Astrocyte (in vitro differentiated cells and primary cell): ENCODE measurements at regions not wholly inside any gene's neighbourhood (a gene's known extent, or its start where the extent isn't known, plus 50 kb on each side); places are given as distances from the start of the nearest gene placed in this dataset.

Experiments used
- DNase-seq: peaks from one replicate; pipeline ENCODE4 v3.0.0-alpha.2; 2010; ENCODE audit warnings: low read depth
- FAIRE-seq: peaks from 2 replicates; lab custom pipeline; 2011; peaks lifted over from hg19 to GRCh38; lab: Jason Lieb, UNC
- H2AFZ ChIP-seq: 2 replicates; pipeline ENCODE4 v1.6.0; 2012; ENCODE audit warnings: low read depth, low read length, inconsistent platforms
- H3K27ac ChIP-seq: 2 replicates; pipeline ENCODE4 v1.5.1; 2011; ENCODE audit warnings: low read depth, low read length, inconsistent platforms
- H3K27me3 ChIP-seq: 2 replicates; pipeline ENCODE4 v1.6.0; 2011; ENCODE audit warnings: low read length, inconsistent platforms; ENCODE audit not compliant: insufficient read depth
- H3K36me3 ChIP-seq: 2 replicates; pipeline ENCODE4 v1.5.1; 2011; ENCODE audit warnings: low read length, inconsistent platforms; ENCODE audit not compliant: insufficient read depth
- H3K4me1 ChIP-seq: 2 replicates; pipeline ENCODE4 v1.5.1; 2011; ENCODE audit warnings: low read length, inconsistent platforms; ENCODE audit not compliant: insufficient read depth
- H3K4me2 ChIP-seq: 2 replicates; pipeline ENCODE4 v1.6.0; 2012; ENCODE audit warnings: low read length, inconsistent platforms
- H3K4me3 ChIP-seq: 2 replicates; pipeline ENCODE4 v1.5.1; 2011; ENCODE audit warnings: low read depth, mild to moderate bottlenecking, low read length, inconsistent platforms; ENCODE audit not compliant: insufficient read depth
- H3K79me2 ChIP-seq: 2 replicates; pipeline ENCODE4 v1.6.0; 2012; ENCODE audit warnings: mild to moderate bottlenecking, low read length, inconsistent platforms; ENCODE audit not compliant: insufficient read depth
- H3K9ac ChIP-seq: 2 replicates; pipeline ENCODE4 v1.6.0; 2012; ENCODE audit warnings: mild to moderate bottlenecking, low read length, inconsistent platforms
- H3K9me3 ChIP-seq: 2 replicates; pipeline ENCODE4 v1.5.1; 2012; ENCODE audit warnings: low read depth, mild to moderate bottlenecking, low read length, inconsistent platforms; ENCODE audit not compliant: insufficient read depth
- H4K20me1 ChIP-seq: 2 replicates; pipeline ENCODE4 v1.6.0; 2012; ENCODE audit warnings: low read length, inconsistent platforms; ENCODE audit not compliant: insufficient read depth
- H3K27ac Mint-ChIP-seq: one replicate; pipeline ENCODE4 v1.8.0; 2021; ENCODE audit warnings: mild to moderate bottlenecking, mixed read lengths; ENCODE audit not compliant: unreplicated experiment
- H3K27me3 Mint-ChIP-seq: one replicate; pipeline ENCODE4 v1.8.0; 2021; ENCODE audit warnings: low read depth, mixed read lengths; ENCODE audit not compliant: unreplicated experiment
- H3K36me3 Mint-ChIP-seq: one replicate; pipeline ENCODE4 v1.8.0; 2021; ENCODE audit warnings: low read depth, mixed read lengths; ENCODE audit not compliant: unreplicated experiment
- H3K4me1 Mint-ChIP-seq: one replicate; pipeline ENCODE4 v1.8.0; 2021; ENCODE audit warnings: low read depth, mixed read lengths; ENCODE audit not compliant: unreplicated experiment
- H3K4me3 Mint-ChIP-seq: one replicate; pipeline ENCODE4 v1.8.0; 2021; ENCODE audit warnings: mild to moderate bottlenecking, moderate library complexity, mixed read lengths; ENCODE audit not compliant: unreplicated experiment
- H3K9me3 Mint-ChIP-seq: one replicate; pipeline ENCODE4 v1.8.0; 2021; ENCODE audit warnings: mild to moderate bottlenecking, mixed read lengths; ENCODE audit not compliant: unreplicated experiment
- EZH2 ChIP-seq: IDR thresholded peaks from 2 replicates; pipeline ENCODE4 v1.6.1; 2012; ENCODE audit warnings: mild to moderate bottlenecking, low read length, inconsistent platforms; ENCODE audit not compliant: insufficient read depth
- TF ChIP-seq, protein P1 (sequence below): IDR thresholded peaks from 2 replicates; pipeline ENCODE4 v1.5.1; 2011; ENCODE audit warnings: low read depth, mild to moderate bottlenecking, inconsistent platforms, low read length, moderate library complexity; ENCODE audit not compliant: insufficient read depth

DNA sequence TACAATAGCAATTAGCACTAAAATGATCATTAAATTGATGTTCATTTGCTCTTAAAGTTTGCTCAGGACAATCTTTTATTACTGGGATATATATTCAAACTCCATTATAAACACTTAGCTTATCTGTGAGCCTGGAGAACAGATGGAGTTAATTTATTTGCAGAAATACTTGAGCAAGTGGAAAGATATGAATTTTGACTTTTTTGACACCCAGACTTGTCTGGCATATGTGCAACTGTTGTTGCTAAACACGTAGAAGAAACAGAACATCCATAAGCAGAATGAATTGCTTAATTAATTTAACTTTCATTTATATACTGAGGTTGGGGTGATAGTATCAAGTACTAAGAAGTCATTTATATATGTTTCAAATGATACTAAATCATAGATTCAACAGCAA, 820.7 kb upstream of the TYRP1 start:
- DNase-seq = no peak
- H3K36me3 Mint-ChIP-seq = no peaks in the 10 kb centered on the region
- H3K27ac Mint-ChIP-seq = no peak overlapping the region
- Histone ChIP-seq H3K27ac (no peak overlapping the region), H3K27me3 (no peaks in the 10 kb centered on the region), H3K4me2 (no peak overlapping the region), H2AFZ (no peak overlapping the region), H3K36me3 (no peaks in the 10 kb centered on the region), H3K4me1 (no peaks in the 10 kb centered on the region), H3K79me2 (no peaks in the 10 kb centered on the region), H3K9me3 (no peaks in the 10 kb centered on the region), H3K9ac (no peak overlapping the region), H3K4me3 (no peak overlapping the region), H4K20me1 (no peaks in the 10 kb centered on the region)
- no peak for TF ChIP-seq EZH2
- TF ChIP-seq, protein P1, sequence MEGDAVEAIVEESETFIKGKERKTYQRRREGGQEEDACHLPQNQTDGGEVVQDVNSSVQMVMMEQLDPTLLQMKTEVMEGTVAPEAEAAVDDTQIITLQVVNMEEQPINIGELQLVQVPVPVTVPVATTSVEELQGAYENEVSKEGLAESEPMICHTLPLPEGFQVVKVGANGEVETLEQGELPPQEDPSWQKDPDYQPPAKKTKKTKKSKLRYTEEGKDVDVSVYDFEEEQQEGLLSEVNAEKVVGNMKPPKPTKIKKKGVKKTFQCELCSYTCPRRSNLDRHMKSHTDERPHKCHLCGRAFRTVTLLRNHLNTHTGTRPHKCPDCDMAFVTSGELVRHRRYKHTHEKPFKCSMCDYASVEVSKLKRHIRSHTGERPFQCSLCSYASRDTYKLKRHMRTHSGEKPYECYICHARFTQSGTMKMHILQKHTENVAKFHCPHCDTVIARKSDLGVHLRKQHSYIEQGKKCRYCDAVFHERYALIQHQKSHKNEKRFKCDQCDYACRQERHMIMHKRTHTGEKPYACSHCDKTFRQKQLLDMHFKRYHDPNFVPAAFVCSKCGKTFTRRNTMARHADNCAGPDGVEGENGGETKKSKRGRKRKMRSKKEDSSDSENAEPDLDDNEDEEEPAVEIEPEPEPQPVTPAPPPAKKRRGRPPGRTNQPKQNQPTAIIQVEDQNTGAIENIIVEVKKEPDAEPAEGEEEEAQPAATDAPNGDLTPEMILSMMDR = no peak
- H3K4me3 Mint-ChIP-seq = no peak overlapping the region
- H3K27me3 Mint-ChIP-seq = no peaks in the 10 kb centered on the region
- no peaks in the 10 kb centered on the region for H3K9me3 Mint-ChIP-seq
- no peak for FAIRE-seq
- no peaks in the 10 kb centered on the region for H3K4me1 Mint-ChIP-seq

DNA sequence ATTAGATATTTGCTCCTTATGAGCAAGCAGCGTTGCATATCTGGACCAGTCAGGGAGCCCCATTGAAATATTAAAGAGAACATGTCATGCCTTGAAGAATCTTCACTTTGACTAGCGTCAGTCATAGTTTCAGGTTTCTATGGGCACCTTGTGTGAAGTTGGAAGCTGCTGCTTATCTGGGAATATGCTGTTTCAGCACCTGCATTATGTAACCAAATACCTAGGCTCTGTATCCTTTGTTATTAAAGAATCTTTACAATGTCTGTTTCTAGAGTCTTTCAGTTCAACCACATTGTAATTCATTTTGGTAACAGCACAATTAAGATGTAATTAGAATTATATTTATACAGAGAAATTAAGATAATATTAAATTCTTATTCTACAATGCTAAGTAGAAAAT, 818.8 kb upstream of the TYRP1 start:
- Histone ChIP-seq H3K36me3 (no peaks in the 10 kb centered on the region), H3K9me3 (no peaks in the 10 kb centered on the region), H2AFZ (no peak overlapping the region), H3K79me2 (no peaks in the 10 kb centered on the region), H3K27ac (no peak overlapping the region), H3K4me1 (no peaks in the 10 kb centered on the region), H3K9ac (no peak overlapping the region), H3K4me3 (no peak overlapping the region), H4K20me1 (no peaks in the 10 kb centered on the region), H3K27me3 (no peaks in the 10 kb centered on the region), H3K4me2 (no peak overlapping the region)
- Mint-ChIP-seq H3K27me3 (no peaks in the 10 kb centered on the region), H3K27ac (no peak overlapping the region), H3K36me3 (no peaks in the 10 kb centered on the region), H3K4me3 (no peak overlapping the region), H3K4me1 (no peaks in the 10 kb centered on the region), H3K9me3 (no peaks in the 10 kb centered on the region)
- no peak for DNase-seq
- no peak for FAIRE-seq
- TF ChIP-seq, protein P1 = no peak
- TF ChIP-seq EZH2 = no peak

DNA sequence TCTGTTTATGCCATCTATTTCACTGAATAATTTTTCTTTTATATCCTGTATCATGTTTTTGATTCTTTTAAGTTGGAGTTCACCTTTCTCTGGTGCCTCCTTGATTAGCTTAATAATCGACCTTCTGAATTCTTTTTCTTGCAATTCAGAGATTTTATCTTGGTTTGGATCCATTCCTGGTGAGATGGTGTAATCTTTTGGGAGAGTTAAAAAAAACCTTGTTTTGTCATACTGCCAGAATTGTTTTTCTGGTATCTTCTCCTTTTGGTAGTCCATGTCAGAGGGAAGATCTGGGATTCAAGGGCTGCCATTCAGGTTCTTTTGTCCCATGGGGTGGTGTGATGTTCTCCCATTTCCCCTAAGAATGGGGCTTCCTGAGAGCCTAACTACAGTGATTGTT, 800.8 kb upstream of the TYRP1 start:
- peaks cover 6% of the 10 kb centered on the region for H3K9me3 Mint-ChIP-seq
- Histone ChIP-seq H3K27me3 (no peaks in the 10 kb centered on the region), H3K9me3 (peaks cover 3% of the 10 kb centered on the region), H3K4me1 (peaks cover 6% of the 10 kb centered on the region), H4K20me1 (no peaks in the 10 kb centered on the region), H3K4me2 (no peak overlapping the region), H3K36me3 (no peaks in the 10 kb centered on the region), H3K79me2 (no peaks in the 10 kb centered on the region), H2AFZ (no peak overlapping the region), H3K9ac (no peak overlapping the region), H3K27ac (no peak overlapping the region), H3K4me3 (no peak overlapping the region)
- H3K27ac Mint-ChIP-seq = peak overlapping the region; percentile 98
- H3K4me1 Mint-ChIP-seq = peaks cover 17% of the 10 kb centered on the region
- FAIRE-seq (no peak), DNase-seq (no peak)
- H3K27me3 Mint-ChIP-seq = no peaks in the 10 kb centered on the region
- H3K36me3 Mint-ChIP-seq = no peaks in the 10 kb centered on the region
- TF ChIP-seq, protein P1 = no peak
- no peak for TF ChIP-seq EZH2
- no peak overlapping the region for H3K4me3 Mint-ChIP-seq
